GM04503 (cell line): ENCODE measurements at regions not wholly inside any gene's neighbourhood (a gene's known extent, or its start where the extent isn't known, plus 50 kb on each side); places are given as distances from the start of the nearest gene placed in this dataset.
A peak's percentile ranks its signal among the peaks of the same experiment; 100 is the strongest.

Experiments used
- DNase-seq: peaks from one replicate; pipeline ENCODE4 v3.0.0-alpha.2; 2012; ENCODE audit warnings: low read depth

- DNase-seq: no peak
Observed at GRCh38 chr2:204234248-204234647, 297.7 kb downstream of the ICOS start.

- peak; percentile 26 for DNase-seq
Observed at GRCh38 chr2:204234879-204235278, 298.3 kb downstream of the ICOS start.

- DNase-seq: no peak
Observed at GRCh38 chr2:204237416-204237815, 300.9 kb downstream of the ICOS start.

- no peak for DNase-seq
Observed at GRCh38 chr2:204239411-204240165, 303.0 kb downstream of the ICOS start.

- DNase-seq: no peak
Observed at GRCh38 chr2:204240961-204241360, 304.3 kb upstream of the PARD3B start.

- DNase-seq: no peak
Observed at GRCh38 chr2:204249437-204249836, 295.8 kb upstream of the PARD3B start.

- DNase-seq: no peak
Observed at GRCh38 chr2:204250692-204251091, 294.6 kb upstream of the PARD3B start.

GRCh38 chr2:204251158-204251997, 293.9 kb upstream of the PARD3B start:
- DNase-seq: no peak

- no peak for DNase-seq
Observed at GRCh38 chr2:204251998-204252376, 293.3 kb upstream of the PARD3B start.

GRCh38 chr2:204255071-204255470, 290.2 kb upstream of the PARD3B start:
- no peak for DNase-seq

GRCh38 chr2:204255526-204255925, 289.7 kb upstream of the PARD3B start:
- DNase-seq: no peak

GRCh38 chr2:204257781-204258180, 287.5 kb upstream of the PARD3B start:
- no peak for DNase-seq

GRCh38 chr2:204258890-204259289, 286.4 kb upstream of the PARD3B start:
- DNase-seq: no peak

GRCh38 chr2:204260162-204260877, 285.0 kb upstream of the PARD3B start:
- no peak for DNase-seq

GRCh38 chr2:204260901-204261300, 284.4 kb upstream of the PARD3B start:
- no peak for DNase-seq

- no peak for DNase-seq
Observed at GRCh38 chr2:204261846-204262245, 283.4 kb upstream of the PARD3B start.

- no peak for DNase-seq
Observed at GRCh38 chr2:204264085-204264553, 281.2 kb upstream of the PARD3B start.

GRCh38 chr2:204264621-204265140, 280.6 kb upstream of the PARD3B start:
- no peak for DNase-seq

GRCh38 chr2:204265681-204266181, 279.5 kb upstream of the PARD3B start:
- DNase-seq: no peak

- no peak for DNase-seq
Observed at GRCh38 chr2:204268458-204268857, 276.8 kb upstream of the PARD3B start.

GRCh38 chr2:204268971-204269370, 276.3 kb upstream of the PARD3B start:
- no peak for DNase-seq

GRCh38 chr2:204272089-204272488, 273.2 kb upstream of the PARD3B start:
- DNase-seq: no peak
